Gastroesophageal sphincter (tissue), 3 donors: ENCODE measurements at regions not wholly inside any gene's neighbourhood (a gene's known extent, or its start where the extent isn't known, plus 50 kb on each side); places are given as distances from the start of the nearest gene placed in this dataset.

ENCODE experiments used
- CTCF ChIP-seq, 4 experiments: fragments of 200-600 bp in 2 of 4; fragments of 450-650 bp in 2 of 4; sonication (generic) in 1 of 4; IDR thresholded peaks; one replicate each; pipeline ENCODE4 v1.5.1; 2017 to 2019; ENCODE audit warnings: antibody characterized with exemption in 4 of 4, mild to moderate bottlenecking in 2 of 4, moderate library complexity in 2 of 4
- EP300 ChIP-seq: sonication (generic); formaldehyde crosslinking; IDR thresholded peaks from one replicate; pipeline ENCODE4 v1.6.1; 2017; ENCODE audit warnings: antibody characterized with exemption, mild to moderate bottlenecking
- POLR2A ChIP-seq, 2 donors: fragments of 450-650 bp; IDR thresholded peaks; one replicate each; pipeline ENCODE4 v1.6.1; 2017; ENCODE audit warnings: antibody characterized with exemption in 2 of 2, mild to moderate bottlenecking in 2 of 2, moderate library complexity in 1 of 2
- POLR2AphosphoS5 ChIP-seq: sonication (generic); formaldehyde crosslinking; IDR thresholded peaks from one replicate; pipeline ENCODE4 v1.6.1; 2017; ENCODE audit warnings: antibody characterized with exemption

- no peak for TF ChIP-seq CTCF (IDR thresholded peaks at IDR 0.05)
- TF ChIP-seq POLR2AphosphoS5, result no peak
- no peak for TF ChIP-seq POLR2A (IDR thresholded peaks at IDR 0.05)
- no peak for TF ChIP-seq EP300
Observed at GRCh38 chr10:100660945-100661344, 84.4 kb upstream of the PAX2 start.
